ENCODE measurements at regions not wholly inside any gene's neighbourhood (a gene's known extent, or its start where the extent isn't known, plus 50 kb on each side); places are given as distances from the start of the nearest gene placed in this dataset.
"Not testable (repeated sequence)": the region's sequence is repeated elsewhere in the genome, so short reads cannot be mapped to it uniquely, and the experiment has no call there.

GRCh38 chr6:3619800-3620199, 131.7 kb downstream of the PXDC1 start:
- no peak for DNase-seq (ENCODE audit: low read depth)

GRCh38 chr6:3619201-3619600, 132.3 kb downstream of the PXDC1 start:
- no peak for DNase-seq (ENCODE audit: low read depth)

- no peak for DNase-seq (ENCODE audit: low read depth)
Observed at GRCh38 chr6:3618642-3619041, 132.9 kb downstream of the PXDC1 start.

- peak; percentile 41 for DNase-seq (ENCODE audit: low read depth)
Observed at GRCh38 chr6:3617681-3618311, 133.7 kb downstream of the PXDC1 start.

GRCh38 chr6:3617192-3617631, 134.3 kb downstream of the PXDC1 start:
- no peak for DNase-seq (ENCODE audit: low read depth)

GRCh38 chr6:3616565-3617176, 134.8 kb downstream of the PXDC1 start:
- DNase-seq (ENCODE audit: low read depth): no peak

GRCh38 chr6:3615391-3616380, 135.8 kb downstream of the PXDC1 start:
- peak; percentile 32 for DNase-seq (ENCODE audit: low read depth)

GRCh38 chr6:3614918-3615317, 136.6 kb downstream of the PXDC1 start:
- no peak for DNase-seq (ENCODE audit: low read depth)

GRCh38 chr6:3613565-3613964, 137.9 kb downstream of the PXDC1 start:
- DNase-seq (ENCODE audit: low read depth): not testable (repeated sequence)

GRCh38 chr6:3612341-3613041, 139.0 kb downstream of the PXDC1 start:
- peak; percentile 79 for DNase-seq (ENCODE audit: low read depth)

- no peak for DNase-seq (ENCODE audit: low read depth)
Observed at GRCh38 chr6:3610921-3611320, 140.6 kb downstream of the PXDC1 start.

GRCh38 chr6:3610206-3610605, 141.3 kb downstream of the PXDC1 start:
- no peak for DNase-seq (ENCODE audit: low read depth)

- DNase-seq (ENCODE audit: low read depth): no peak
Observed at GRCh38 chr6:3609388-3609787, 142.1 kb downstream of the PXDC1 start.

- DNase-seq (ENCODE audit: low read depth): no peak
Observed at GRCh38 chr6:3608159-3608558, 143.4 kb downstream of the PXDC1 start.

- DNase-seq (ENCODE audit: low read depth): no peak
Observed at GRCh38 chr6:3607599-3607998, 143.9 kb downstream of the PXDC1 start.

- peak; percentile 43 for DNase-seq (ENCODE audit: low read depth)
Observed at GRCh38 chr6:3607171-3607570, 144.3 kb downstream of the PXDC1 start.

- no peak for DNase-seq (ENCODE audit: low read depth)
Observed at GRCh38 chr6:3603340-3604130, 146.7 kb upstream of the SLC22A23 start.

- no peak for DNase-seq (ENCODE audit: low read depth)
Observed at GRCh38 chr6:3601570-3601969, 144.7 kb upstream of the SLC22A23 start.

GRCh38 chr6:3597500-3598064, 140.7 kb upstream of the SLC22A23 start:
- no peak for DNase-seq (ENCODE audit: low read depth)

- no peak for DNase-seq (ENCODE audit: low read depth)
Observed at GRCh38 chr6:3596766-3597165, 139.9 kb upstream of the SLC22A23 start.

Data from myocyte (in vitro differentiated cells).